Activated CD4-positive, alpha-beta T cell treated with anti-CD3 and anti-CD28 coated beads, Interleukin-2, amount 50 U/mL, for 1 hour (primary cell): ENCODE measurements at regions not wholly inside any gene's neighbourhood (a gene's known extent, or its start where the extent isn't known, plus 50 kb on each side); places are given as distances from the start of the nearest gene placed in this dataset.

Experiments used
- DNase-seq: peaks from one replicate; pipeline ENCODE4 v3.0.0-alpha.2; 2020

GRCh38 chr9:27625751-27626150 is 52.5 kb upstream of the C9orf72 start:
- DNase-seq = no peak

GRCh38 chr9:27626244-27627187 is 53.2 kb upstream of the C9orf72 start:
- no peak for DNase-seq

- DNase-seq = no peak
Measured at GRCh38 chr9:27627188-27627564, 53.9 kb upstream of the C9orf72 start.

- no peak for DNase-seq
Measured at GRCh38 chr9:27628311-27628710, 55.0 kb upstream of the C9orf72 start.

- no peak for DNase-seq
Measured at GRCh38 chr9:27629425-27629824, 56.1 kb upstream of the C9orf72 start.

- no peak for DNase-seq
Measured at GRCh38 chr9:27632254-27632653, 59.0 kb upstream of the C9orf72 start.

- no peak for DNase-seq
Measured at GRCh38 chr9:27633764-27634163, 60.5 kb upstream of the C9orf72 start.

- no peak for DNase-seq
Measured at GRCh38 chr9:27634879-27635278, 61.6 kb upstream of the C9orf72 start.

- DNase-seq = no peak
Measured at GRCh38 chr9:27638716-27639115, 65.4 kb upstream of the C9orf72 start.

- no peak for DNase-seq
Measured at GRCh38 chr9:27645161-27645840, 72.0 kb upstream of the C9orf72 start.

GRCh38 chr9:27653246-27653645 is 80.0 kb upstream of the C9orf72 start:
- no peak for DNase-seq

GRCh38 chr9:27653957-27654356 is 80.7 kb upstream of the C9orf72 start:
- no peak for DNase-seq

GRCh38 chr9:27654629-27655285 is 81.5 kb upstream of the C9orf72 start:
- DNase-seq = no peak

GRCh38 chr9:27655441-27655840 is 82.2 kb upstream of the C9orf72 start:
- no peak for DNase-seq

GRCh38 chr9:27659001-27659400 is 85.7 kb upstream of the C9orf72 start:
- DNase-seq = no peak

- no peak for DNase-seq
Measured at GRCh38 chr9:27659571-27659970, 86.3 kb upstream of the C9orf72 start.

- DNase-seq = no peak
Measured at GRCh38 chr9:27660148-27660547, 86.9 kb upstream of the C9orf72 start.

GRCh38 chr9:27663526-27663925 is 90.2 kb upstream of the C9orf72 start:
- no peak for DNase-seq

- no peak for DNase-seq
Measured at GRCh38 chr9:27664121-27664779, 91.0 kb upstream of the C9orf72 start.

GRCh38 chr9:27665136-27665535 is 91.9 kb upstream of the C9orf72 start:
- DNase-seq = no peak

GRCh38 chr9:27668280-27668679 is 95.0 kb upstream of the C9orf72 start:
- DNase-seq = no peak

GRCh38 chr9:27671636-27672035 is 98.4 kb upstream of the C9orf72 start:
- no peak for DNase-seq

- DNase-seq = no peak
Measured at GRCh38 chr9:27672718-27673117, 99.4 kb upstream of the C9orf72 start.
